ENCODE measurements at regions not wholly inside any gene's neighbourhood (a gene's known extent, or its start where the extent isn't known, plus 50 kb on each side); places are given as distances from the start of the nearest gene placed in this dataset.

DNA sequence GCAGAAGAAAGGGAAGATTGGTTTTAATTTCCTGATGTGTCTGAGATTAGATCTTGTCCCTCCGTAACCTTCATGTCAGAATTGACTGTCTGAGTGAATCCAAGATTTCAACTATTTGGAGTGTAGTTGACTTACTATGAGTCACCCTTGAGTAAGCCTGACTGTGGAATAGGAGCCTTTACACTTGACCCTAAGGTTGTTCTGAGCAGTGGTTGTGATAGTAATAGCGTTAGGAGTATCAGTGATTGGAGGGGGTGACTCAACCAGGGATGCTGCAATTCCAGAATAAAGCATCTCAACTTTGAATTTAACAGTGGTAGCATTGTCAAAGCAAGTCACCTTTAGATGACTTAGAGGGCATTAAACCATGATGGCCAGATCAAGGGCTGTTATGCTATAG is 979.5 kb upstream of the FAM98A start:
- TF ChIP-seq, protein P1, sequence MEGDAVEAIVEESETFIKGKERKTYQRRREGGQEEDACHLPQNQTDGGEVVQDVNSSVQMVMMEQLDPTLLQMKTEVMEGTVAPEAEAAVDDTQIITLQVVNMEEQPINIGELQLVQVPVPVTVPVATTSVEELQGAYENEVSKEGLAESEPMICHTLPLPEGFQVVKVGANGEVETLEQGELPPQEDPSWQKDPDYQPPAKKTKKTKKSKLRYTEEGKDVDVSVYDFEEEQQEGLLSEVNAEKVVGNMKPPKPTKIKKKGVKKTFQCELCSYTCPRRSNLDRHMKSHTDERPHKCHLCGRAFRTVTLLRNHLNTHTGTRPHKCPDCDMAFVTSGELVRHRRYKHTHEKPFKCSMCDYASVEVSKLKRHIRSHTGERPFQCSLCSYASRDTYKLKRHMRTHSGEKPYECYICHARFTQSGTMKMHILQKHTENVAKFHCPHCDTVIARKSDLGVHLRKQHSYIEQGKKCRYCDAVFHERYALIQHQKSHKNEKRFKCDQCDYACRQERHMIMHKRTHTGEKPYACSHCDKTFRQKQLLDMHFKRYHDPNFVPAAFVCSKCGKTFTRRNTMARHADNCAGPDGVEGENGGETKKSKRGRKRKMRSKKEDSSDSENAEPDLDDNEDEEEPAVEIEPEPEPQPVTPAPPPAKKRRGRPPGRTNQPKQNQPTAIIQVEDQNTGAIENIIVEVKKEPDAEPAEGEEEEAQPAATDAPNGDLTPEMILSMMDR (IDR thresholded peaks at IDR 0.05): no peak
- TF ChIP-seq EZH2 (IDR thresholded peaks at IDR 0.05): no peak

All from neural progenitor cell (in vitro differentiated cells).